DMS153 treated with DMSO at 0.1 percent for 48 hours (cell line): ENCODE measurements at regions not wholly inside any gene's neighbourhood (a gene's known extent, or its start where the extent isn't known, plus 50 kb on each side); places are given as distances from the start of the nearest gene placed in this dataset.
"Not testable (repeated sequence)": the region's sequence is repeated elsewhere in the genome, so short reads cannot be mapped to it uniquely, and the experiment has no call there.

Source experiments
- DNase-seq: peaks from one replicate; lab custom pipeline; 2025; ENCODE audit not compliant: unreplicated experiment; lab: John Stamatoyannopoulos, UW

- no peak for DNase-seq
These were observed 104.5 kb downstream of the ZMAT3 start for GRCh38 chr3:178967177-178967532.

- peak; percentile 41 for DNase-seq
These were observed 105.1 kb downstream of the ZMAT3 start for GRCh38 chr3:178966299-178967176.

GRCh38 chr3:178964551-178964950 is 107.1 kb downstream of the ZMAT3 start:
- no peak for DNase-seq

- DNase-seq: no peak
These were observed 110.7 kb downstream of the ZMAT3 start for GRCh38 chr3:178960918-178961317.

GRCh38 chr3:178960181-178960580 is 111.4 kb downstream of the ZMAT3 start:
- DNase-seq: no peak

GRCh38 chr3:178950676-178951075 is 120.9 kb downstream of the ZMAT3 start:
- no peak for DNase-seq

- no peak for DNase-seq
These were observed 121.7 kb downstream of the ZMAT3 start for GRCh38 chr3:178949896-178950295.

- no peak for DNase-seq
These were observed 123.1 kb downstream of the ZMAT3 start for GRCh38 chr3:178948546-178948945.

- DNase-seq: no peak
These were observed 123.9 kb downstream of the ZMAT3 start for GRCh38 chr3:178947738-178948137.

GRCh38 chr3:178942261-178942660 is 129.3 kb downstream of the ZMAT3 start:
- not testable (repeated sequence) for DNase-seq

GRCh38 chr3:178930116-178930515 is 141.5 kb downstream of the ZMAT3 start:
- no peak for DNase-seq

GRCh38 chr3:178916223-178916622 is 155.4 kb downstream of the ZMAT3 start:
- DNase-seq: no peak

- no peak for DNase-seq
These were observed 156.2 kb downstream of the ZMAT3 start for GRCh38 chr3:178915365-178915764.

- no peak for DNase-seq
These were observed 164.5 kb downstream of the ZMAT3 start for GRCh38 chr3:178907081-178907480.

- peak; percentile 51 for DNase-seq
These were observed 170.4 kb downstream of the ZMAT3 start for GRCh38 chr3:178901204-178901603.

GRCh38 chr3:178900029-178900646 is 171.5 kb downstream of the ZMAT3 start:
- DNase-seq: peak; percentile 93

- DNase-seq: no peak
These were observed 176.3 kb downstream of the ZMAT3 start for GRCh38 chr3:178895178-178895789.
